Lung (tissue), 11 donors: ENCODE measurements at regions not wholly inside any gene's neighbourhood (a gene's known extent, or its start where the extent isn't known, plus 50 kb on each side); places are given as distances from the start of the nearest gene placed in this dataset.
A peak's percentile ranks its signal among the peaks of the same experiment; 100 is the strongest.

Experiments
- ATAC-seq: fragments of 200-7000 bp; cut with Tn5 transposase; one replicate; pipeline ENCODE4 v1.9.1; 2020; ENCODE audit warnings: moderate number of reproducible peaks; ENCODE audit not compliant: insufficient read depth, low FRiP score
- DNase-seq, 3 donors: peaks; one replicate each; pipeline ENCODE4 v3.0.0-alpha.2; 2013 to 2017
- H3K27ac ChIP-seq, 2 donors: one replicate each; pipeline ENCODE4 v1.5.1; 2013; ENCODE audit warnings: mild to moderate bottlenecking in 2 of 2, moderate library complexity in 2 of 2, control low read depth in 1 of 2, inconsistent platforms in 1 of 2, low read depth in 1 of 2, low read length in 1 of 2
- H3K27me3 ChIP-seq, 3 donors: one replicate each; pipeline ENCODE4 v1.5.1; 2013; ENCODE audit warnings: low read length in 2 of 3; ENCODE audit not compliant: control insufficient read depth in 3 of 3, insufficient read depth in 3 of 3
- H3K36me3 ChIP-seq, 4 donors: one replicate each; pipeline ENCODE4 v1.5.1; 2013; ENCODE audit warnings: low read length in 4 of 4, mild to moderate bottlenecking in 1 of 4, moderate library complexity in 1 of 4; ENCODE audit not compliant: control insufficient read depth in 4 of 4, insufficient read depth in 4 of 4
- H3K4me1 ChIP-seq, 5 donors: one replicate each; pipeline ENCODE4 v1.5.1; 2013; ENCODE audit warnings: low read length in 5 of 5, mild to moderate bottlenecking in 2 of 5, moderate library complexity in 1 of 5; ENCODE audit not compliant: control insufficient read depth in 5 of 5, insufficient read depth in 5 of 5
- H3K4me3 ChIP-seq: one replicate; pipeline ENCODE4 v1.5.1; 2013; ENCODE audit warnings: mild to moderate bottlenecking, control low read depth, moderate library complexity
- H3K9ac ChIP-seq, 2 donors: one replicate each; pipeline ENCODE4 v1.5.1; 2013; ENCODE audit warnings: low read length in 2 of 2, control low read depth in 1 of 2; ENCODE audit not compliant: insufficient read depth in 1 of 2
- H3K9me3 ChIP-seq, 4 donors: one replicate each; pipeline ENCODE4 v1.5.1; 2013; ENCODE audit warnings: low read length in 3 of 4, mild to moderate bottlenecking in 1 of 4, moderate library complexity in 1 of 4; ENCODE audit not compliant: control insufficient read depth in 4 of 4, insufficient read depth in 3 of 4
- WGBS, 2 donors: extraction: QIAGEN DNeasy Blood & Tissue Kit; methylation state at CpG; one replicate each; pipeline ENCODE4 v1.1.7; 2013; 5-methylcytosine and 5-hydroxymethylcytosine counted together
- TF ChIP-seq, protein P1 (sequence below): IDR thresholded peaks from 2 replicates; pipeline ENCODE4 v1.5.1; 2012; ENCODE audit warnings: mild to moderate bottlenecking; ENCODE audit errors: control extremely low read depth, extremely low read depth
- donor health status: control.
- donor health status: control.
- donor health status: Bipolar disorder and iron deficiency.
- donor health status: healthy.
- donor health status: DM: yes; HTN: yes; CAD: no.

DNA sequence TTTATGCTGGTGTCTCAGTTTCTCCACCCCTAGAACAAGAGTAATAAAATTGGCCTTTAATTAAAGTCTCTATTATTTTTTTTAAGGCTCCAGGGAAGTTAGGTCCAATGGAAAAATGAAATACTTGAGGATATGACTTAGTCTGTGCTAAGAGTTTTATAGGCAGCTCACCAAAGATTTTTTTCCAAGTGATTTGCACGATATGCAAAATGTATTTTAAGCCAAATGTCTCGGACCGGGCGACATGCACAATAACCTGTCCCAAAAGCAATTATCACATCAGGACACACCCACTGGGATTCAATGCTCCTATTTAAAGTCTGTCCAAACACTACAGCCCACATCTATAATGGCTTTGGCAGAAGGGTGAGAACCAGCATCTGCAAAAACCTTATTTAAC lies 136.1 kb upstream of the ANKH start:
- Histone ChIP-seq H3K4me1 (peaks cover 0 to 9% (median 0%) of the 10 kb centered on the region in 5 donors), H3K27ac (no peak overlapping the region), H3K27me3 (no peaks in the 10 kb centered on the region), H3K4me3 (no peak overlapping the region), H3K9me3 (no peaks in the 10 kb centered on the region), H3K9ac (no peak overlapping the region), H3K36me3 (no peaks in the 10 kb centered on the region)
- TF ChIP-seq, protein P1, sequence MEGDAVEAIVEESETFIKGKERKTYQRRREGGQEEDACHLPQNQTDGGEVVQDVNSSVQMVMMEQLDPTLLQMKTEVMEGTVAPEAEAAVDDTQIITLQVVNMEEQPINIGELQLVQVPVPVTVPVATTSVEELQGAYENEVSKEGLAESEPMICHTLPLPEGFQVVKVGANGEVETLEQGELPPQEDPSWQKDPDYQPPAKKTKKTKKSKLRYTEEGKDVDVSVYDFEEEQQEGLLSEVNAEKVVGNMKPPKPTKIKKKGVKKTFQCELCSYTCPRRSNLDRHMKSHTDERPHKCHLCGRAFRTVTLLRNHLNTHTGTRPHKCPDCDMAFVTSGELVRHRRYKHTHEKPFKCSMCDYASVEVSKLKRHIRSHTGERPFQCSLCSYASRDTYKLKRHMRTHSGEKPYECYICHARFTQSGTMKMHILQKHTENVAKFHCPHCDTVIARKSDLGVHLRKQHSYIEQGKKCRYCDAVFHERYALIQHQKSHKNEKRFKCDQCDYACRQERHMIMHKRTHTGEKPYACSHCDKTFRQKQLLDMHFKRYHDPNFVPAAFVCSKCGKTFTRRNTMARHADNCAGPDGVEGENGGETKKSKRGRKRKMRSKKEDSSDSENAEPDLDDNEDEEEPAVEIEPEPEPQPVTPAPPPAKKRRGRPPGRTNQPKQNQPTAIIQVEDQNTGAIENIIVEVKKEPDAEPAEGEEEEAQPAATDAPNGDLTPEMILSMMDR: no peak
- DNase-seq (no peak), ATAC-seq (no peak)
- WGBS, 2 donors: 85 to 89% methylated on average over 4 of the region's 4 CpGs

DNA sequence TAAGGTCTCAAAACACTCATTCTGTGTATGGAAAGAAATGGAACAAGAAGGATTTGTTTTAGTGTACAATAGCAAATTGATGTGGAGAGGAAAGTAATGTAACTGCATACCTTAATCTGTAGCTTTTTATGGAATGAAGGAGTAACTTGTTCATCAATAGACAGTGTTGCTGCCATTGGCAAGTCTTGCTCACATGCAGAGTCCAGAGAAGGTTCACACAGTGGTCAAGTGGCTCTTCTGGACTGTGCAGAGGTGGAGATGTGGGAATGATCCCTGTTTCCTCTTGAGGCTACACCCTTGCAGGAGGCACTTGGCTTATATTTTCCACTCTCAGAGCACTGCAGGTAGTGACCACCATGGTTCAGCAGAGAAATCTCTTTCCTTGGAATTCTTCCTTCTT lies 132.9 kb upstream of the ANKH start:
- Histone ChIP-seq H3K4me3 (no peak overlapping the region), H3K4me1 (peaks cover 0 to 6% (median 0%) of the 10 kb centered on the region in 5 donors), H3K36me3 (no peaks in the 10 kb centered on the region), H3K9ac (no peak overlapping the region), H3K9me3 (no peaks in the 10 kb centered on the region), H3K27me3 (no peaks in the 10 kb centered on the region), H3K27ac (no peak overlapping the region)
- DNase-seq (no peak), ATAC-seq (no peak)
- TF ChIP-seq, protein P1: no peak

DNA sequence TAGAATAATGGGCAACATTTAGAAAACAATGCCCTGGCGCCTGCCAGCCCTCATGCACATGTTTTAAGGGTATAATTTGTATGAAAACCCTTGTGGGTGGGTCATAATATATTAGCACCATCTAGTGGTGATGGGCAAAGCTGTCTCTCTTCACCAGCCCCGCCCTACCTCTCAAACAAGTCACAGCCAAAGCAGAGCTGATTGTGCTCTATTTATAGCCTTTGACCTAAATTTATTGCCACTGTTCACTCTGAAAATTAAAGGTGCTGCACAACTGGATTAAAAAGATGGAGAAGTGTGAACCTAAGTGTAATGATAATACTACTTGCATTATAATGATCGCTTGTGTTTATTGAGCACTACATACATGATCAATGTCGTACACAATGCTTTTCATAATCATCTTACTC lies 131.9 kb upstream of the ANKH start:
- peaks cover 0 to 6% (median 0%) of the 10 kb centered on the region in 5 donors for H3K4me1 ChIP-seq
- H3K4me3 ChIP-seq: no peak overlapping the region
- no peaks in the 10 kb centered on the region for H3K9me3 ChIP-seq
- no peaks in the 10 kb centered on the region for H3K36me3 ChIP-seq
- no peaks in the 10 kb centered on the region for H3K27me3 ChIP-seq
- H3K9ac ChIP-seq: no peak overlapping the region
- H3K27ac ChIP-seq: no peak overlapping the region
- TF ChIP-seq, protein P1: peak; percentile 81
- 46 to 48% methylated on average over 4 of the region's 4 CpGs for WGBS, 2 donors
- ATAC-seq (peak; percentile 68), DNase-seq (peak; percentile 43 to 80 (median 69))

DNA sequence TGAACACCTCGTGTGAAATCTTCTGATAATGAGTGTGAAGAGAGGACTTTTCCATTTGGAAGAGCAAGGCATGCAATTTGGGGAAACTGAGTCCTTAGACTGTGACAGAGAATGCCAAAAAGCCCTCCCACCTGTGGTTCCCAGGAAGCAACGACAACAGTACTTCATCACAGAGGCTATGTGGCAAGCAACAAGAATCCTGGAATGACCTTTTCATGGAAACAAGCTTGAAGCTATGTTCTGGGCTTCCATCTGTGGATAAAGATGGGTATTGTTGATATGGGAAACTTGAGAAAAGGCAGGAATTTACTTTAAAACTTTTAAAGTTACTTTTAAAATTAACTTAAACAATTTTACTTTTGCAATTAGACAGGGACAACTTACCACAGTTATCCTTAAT lies 131.2 kb upstream of the ANKH start:
- TF ChIP-seq, protein P1: no peak
- no peak overlapping the region for H3K27ac ChIP-seq
- peaks cover 0 to 5% (median 0%) of the 10 kb centered on the region in 5 donors for H3K4me1 ChIP-seq
- ATAC-seq (no peak), DNase-seq (no peak)
- no peak overlapping the region for H3K9ac ChIP-seq
- no peaks in the 10 kb centered on the region for H3K36me3 ChIP-seq
- WGBS, 2 donors: 47 to 66% methylated on average over 2 of the region's 2 CpGs
- no peaks in the 10 kb centered on the region for H3K9me3 ChIP-seq
- H3K4me3 ChIP-seq: no peak overlapping the region
- H3K27me3 ChIP-seq: no peaks in the 10 kb centered on the region
